NCI-H2196 (cell line): ENCODE measurements at regions not wholly inside any gene's neighbourhood (a gene's known extent, or its start where the extent isn't known, plus 50 kb on each side); places are given as distances from the start of the nearest gene placed in this dataset.

ENCODE experiments used
- DNase-seq: peaks from one replicate; lab custom pipeline; 2025; ENCODE audit not compliant: unreplicated experiment; lab: John Stamatoyannopoulos, UW

GRCh38 chr21:19914028-19914427 lies 1084.2 kb upstream of the NCAM2 start:
- DNase-seq: no peak

DNA sequence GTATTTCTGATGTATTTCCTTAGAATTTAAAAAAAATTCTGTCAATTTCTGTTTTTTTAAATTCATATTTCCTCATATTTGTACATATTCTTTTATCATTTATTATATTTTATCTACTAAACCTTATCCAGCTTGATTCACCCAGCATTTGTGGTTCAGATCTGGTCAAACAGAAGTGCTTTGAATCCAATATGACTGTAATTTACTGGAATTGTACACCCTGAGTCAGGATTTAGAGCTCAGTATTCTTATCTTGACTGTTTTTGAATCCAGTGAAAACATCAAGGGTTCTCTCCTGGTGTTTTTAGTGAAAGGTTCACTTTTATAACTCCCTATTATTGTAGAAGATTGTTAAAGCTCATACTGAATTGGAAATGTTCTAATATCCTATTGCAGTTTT lies 1077.0 kb upstream of the NCAM2 start:
- DNase-seq: no peak

GRCh38 chr21:19922122-19922521 lies 1076.1 kb upstream of the NCAM2 start:
- no peak for DNase-seq

- no peak for DNase-seq
Observed at GRCh38 chr21:19935467-19935866, 1062.7 kb upstream of the NCAM2 start.

DNA sequence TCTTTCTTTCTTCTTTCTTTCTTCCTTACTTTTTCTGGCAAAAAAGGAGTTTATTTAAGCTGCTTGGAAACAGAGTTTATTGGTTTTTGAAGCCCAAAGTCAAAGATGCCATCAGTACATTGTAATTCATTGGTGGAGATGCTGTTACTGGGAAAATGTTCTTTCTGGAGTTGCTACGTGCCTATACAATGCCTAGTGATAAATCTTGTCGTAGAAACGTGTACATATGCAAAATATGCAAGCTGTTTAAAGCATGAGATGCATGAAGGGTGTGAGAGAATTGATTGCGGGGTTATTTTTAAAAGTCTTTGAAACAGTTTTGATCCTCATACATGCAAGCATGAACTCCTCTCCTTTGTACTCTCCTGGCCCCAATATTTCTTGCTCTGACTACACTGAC lies 1060.6 kb upstream of the NCAM2 start:
- no peak for DNase-seq

GRCh38 chr21:19941626-19942025 lies 1056.6 kb upstream of the NCAM2 start:
- DNase-seq: no peak

DNA sequence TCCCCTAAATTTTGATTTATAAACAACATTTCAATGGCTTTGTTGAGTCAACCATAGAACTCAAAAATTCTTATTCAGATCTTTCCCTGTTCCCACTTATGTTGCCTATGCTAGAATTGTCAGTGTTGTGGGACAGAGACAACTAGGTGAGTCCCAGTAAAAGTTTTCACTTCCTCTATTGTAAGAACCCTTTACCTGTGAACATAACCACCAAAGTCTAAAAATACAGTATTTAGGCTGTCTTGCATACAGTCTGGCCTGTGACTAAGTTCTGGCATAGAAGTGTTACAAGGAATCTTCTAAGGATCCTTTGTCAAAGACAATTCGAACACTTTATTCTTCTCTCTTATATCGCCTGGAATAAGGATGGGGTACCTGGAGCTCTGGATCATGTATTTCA lies 1047.9 kb upstream of the NCAM2 start:
- no peak for DNase-seq

- no peak for DNase-seq
Observed at GRCh38 chr21:19969156-19969555, 1029.1 kb upstream of the NCAM2 start.

GRCh38 chr21:19981938-19982337 lies 1016.3 kb upstream of the NCAM2 start:
- no peak for DNase-seq

GRCh38 chr21:19986396-19986795 lies 1011.8 kb upstream of the NCAM2 start:
- no peak for DNase-seq

GRCh38 chr21:19987671-19988070 lies 1010.5 kb upstream of the NCAM2 start:
- no peak for DNase-seq

GRCh38 chr21:19992540-19992939 lies 1005.7 kb upstream of the NCAM2 start:
- DNase-seq: no peak

DNA sequence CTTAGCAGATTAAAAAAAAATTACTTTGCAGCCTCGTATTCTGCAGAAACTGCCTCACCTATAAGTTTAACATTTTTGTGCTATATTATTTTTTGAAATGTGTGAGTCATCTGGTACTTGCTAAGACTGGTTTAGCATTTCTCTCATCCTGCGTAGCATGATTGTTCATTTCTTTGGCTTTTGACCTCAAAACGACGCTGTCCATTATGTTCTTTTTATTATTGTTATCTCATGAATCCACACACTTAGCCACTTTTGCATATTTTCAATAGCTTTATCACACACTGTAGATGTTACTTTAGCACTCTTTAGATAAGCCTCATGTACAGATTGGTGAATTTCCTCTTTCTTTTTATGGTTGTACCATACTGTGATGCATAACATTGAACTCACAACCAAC lies 1004.9 kb upstream of the NCAM2 start:
- no peak for DNase-seq

- no peak for DNase-seq
Observed at GRCh38 chr21:19995253-19995652, 1003.0 kb upstream of the NCAM2 start.

- no peak for DNase-seq
Observed at GRCh38 chr21:19998453-19998852, 999.8 kb upstream of the NCAM2 start.

DNA sequence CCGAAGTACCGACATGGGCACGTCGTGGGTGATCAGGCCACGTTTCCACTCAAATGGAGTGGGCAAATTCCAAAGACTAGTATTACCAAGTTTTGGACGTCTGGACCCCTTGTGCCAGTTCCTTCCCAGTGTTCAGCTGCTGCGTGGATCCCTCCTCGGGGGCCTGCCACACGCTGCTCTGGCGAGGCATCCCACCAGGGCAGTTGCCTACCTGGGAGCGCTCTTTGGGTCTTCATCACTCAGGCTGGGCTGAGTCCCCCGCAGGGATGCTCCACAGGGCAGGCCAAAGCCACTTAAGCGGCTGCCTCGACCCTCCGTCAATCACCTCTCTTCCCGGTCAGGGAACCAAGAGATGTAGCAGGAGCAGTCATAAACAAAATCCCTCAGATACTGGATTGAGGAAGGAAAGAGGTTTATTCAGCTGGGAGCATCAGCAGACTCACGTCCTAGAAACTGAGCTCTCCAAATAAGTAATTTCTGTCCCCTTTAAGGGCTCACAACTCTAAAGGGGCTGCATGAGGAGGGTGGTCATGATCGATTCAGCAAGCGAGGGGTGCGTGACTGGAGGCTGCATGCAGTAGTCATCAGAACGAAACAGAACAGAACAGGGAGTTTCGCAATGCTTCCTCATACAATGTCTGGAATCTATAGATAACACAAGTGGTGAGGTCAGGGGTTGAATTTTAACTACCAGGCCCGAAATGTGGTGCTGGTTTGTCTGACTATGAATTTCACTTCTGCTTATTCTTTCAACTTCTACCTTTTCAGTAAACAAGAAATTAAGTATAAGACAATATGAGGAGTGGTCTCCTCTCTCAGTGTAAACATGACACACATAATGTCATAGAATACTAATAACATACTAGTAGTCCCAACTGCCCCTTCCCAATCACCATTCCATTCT lies 998.6 kb upstream of the NCAM2 start:
- DNase-seq: no peak

DNA sequence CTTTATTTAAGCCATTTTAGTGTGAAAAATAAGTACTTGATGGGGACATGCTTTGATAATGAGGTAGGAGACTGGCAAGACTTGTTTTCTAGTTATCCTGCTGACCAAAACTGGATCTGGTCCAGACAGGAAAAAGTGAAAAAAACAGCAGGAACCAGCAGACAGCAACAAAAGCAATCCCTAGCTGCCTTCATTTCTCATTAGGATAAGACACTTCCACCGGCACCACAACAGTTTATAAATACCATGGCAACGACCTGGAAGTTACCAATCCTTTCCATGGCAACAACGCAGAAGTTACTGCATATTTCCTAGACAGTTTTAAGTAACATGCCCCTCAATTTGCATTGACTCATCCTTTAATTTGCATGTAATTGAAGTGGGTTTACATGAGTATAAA lies 993.8 kb upstream of the NCAM2 start:
- no peak for DNase-seq

DNA sequence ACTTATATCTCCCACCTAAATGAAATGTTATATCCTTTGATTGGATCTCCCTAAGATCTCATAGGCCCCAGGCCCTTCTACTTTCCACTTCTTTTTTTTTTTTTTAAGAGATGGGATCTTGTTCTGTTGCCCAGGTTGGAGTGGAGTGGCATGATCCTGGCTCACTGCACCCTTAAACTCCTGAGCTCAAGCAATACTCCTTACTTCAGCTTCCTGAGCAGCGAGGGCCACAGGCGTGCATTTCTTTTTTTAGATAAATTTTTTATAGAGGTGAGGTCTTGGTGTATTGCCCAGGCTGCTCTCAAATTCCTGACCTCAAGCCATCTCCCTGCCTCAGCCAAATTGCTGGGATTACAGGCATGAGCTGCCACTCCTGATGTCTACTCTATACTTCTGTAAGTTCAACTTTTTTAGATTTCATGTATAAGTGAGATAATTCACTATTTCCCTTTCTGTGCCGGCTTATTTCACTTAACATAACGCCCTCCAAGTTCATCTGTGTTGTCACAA lies 987.5 kb upstream of the NCAM2 start:
- no peak for DNase-seq

- no peak for DNase-seq
Observed at GRCh38 chr21:20013851-20014250, 984.4 kb upstream of the NCAM2 start.

DNA sequence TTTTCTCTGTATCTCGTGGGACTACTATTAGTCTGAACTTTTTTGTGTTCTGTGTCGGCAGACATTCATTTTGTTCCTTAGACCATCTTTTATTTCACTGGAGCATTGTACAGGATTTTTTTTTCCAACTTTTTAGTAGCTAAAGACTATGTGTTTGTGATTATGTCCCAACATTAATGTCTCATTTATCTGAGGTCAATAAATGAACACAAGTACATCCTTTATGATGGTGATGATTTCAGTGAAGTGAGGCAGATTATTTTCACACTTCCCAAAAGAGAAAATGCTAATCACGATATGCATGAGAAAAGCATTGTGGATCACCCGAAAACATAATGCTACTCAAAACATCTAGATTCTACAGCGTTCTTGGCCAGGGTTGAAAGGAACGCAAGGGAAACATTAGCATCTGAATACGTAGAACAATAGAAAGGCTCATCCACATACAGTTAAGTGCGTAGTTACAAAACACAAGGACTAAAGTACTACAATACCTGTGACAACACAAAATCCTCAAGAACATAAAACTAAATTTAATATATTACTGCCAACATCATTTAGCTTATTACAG lies 981.7 kb upstream of the NCAM2 start:
- DNase-seq: no peak

GRCh38 chr21:20020026-20020425 lies 978.2 kb upstream of the NCAM2 start:
- DNase-seq: no peak

- no peak for DNase-seq
Observed at GRCh38 chr21:20023193-20023592, 975.0 kb upstream of the NCAM2 start.
